GM12873 (cell line): ENCODE measurements at regions not wholly inside any gene's neighbourhood (a gene's known extent, or its start where the extent isn't known, plus 50 kb on each side); places are given as distances from the start of the nearest gene placed in this dataset.

Source experiments
- CTCF ChIP-seq: IDR thresholded peaks from 2 replicates; pipeline ENCODE4 v1.5.1; 2012; ENCODE audit warnings: low read depth, mild to moderate bottlenecking, moderate library complexity, low read length, control low read depth; ENCODE audit not compliant: insufficient read depth; ENCODE audit errors: missing control alignments

- no peak for TF ChIP-seq CTCF
Measured at GRCh38 chr7:20466543-20467021, 135.9 kb downstream of the ITGB8 start.

GRCh38 chr7:20470082-20470481 lies 139.4 kb downstream of the ITGB8 start:
- no peak for TF ChIP-seq CTCF

- TF ChIP-seq CTCF: no peak
Measured at GRCh38 chr7:20470726-20471125, 140.0 kb downstream of the ITGB8 start.

- no peak for TF ChIP-seq CTCF
Measured at GRCh38 chr7:20474249-20474648, 141.2 kb upstream of the ABCB5 start.

GRCh38 chr7:20475756-20476155 lies 139.7 kb upstream of the ABCB5 start:
- no peak for TF ChIP-seq CTCF

- no peak for TF ChIP-seq CTCF
Measured at GRCh38 chr7:20477067-20477466, 138.4 kb upstream of the ABCB5 start.

GRCh38 chr7:20479706-20480105 lies 135.8 kb upstream of the ABCB5 start:
- TF ChIP-seq CTCF: no peak
